Hepatocyte (in vitro differentiated cells): ENCODE measurements at regions not wholly inside any gene's neighbourhood (a gene's known extent, or its start where the extent isn't known, plus 50 kb on each side); places are given as distances from the start of the nearest gene placed in this dataset.

Source experiments
- DNase-seq: peaks from one replicate; pipeline ENCODE4 v3.0.0-alpha.2; 2016; ENCODE audit warnings: low spot score
- H2AFZ ChIP-seq: fragments of 200-600 bp; sonication (generic); 2 replicates; pipeline ENCODE4 v1.6.0; 2016; ENCODE audit warnings: antibody characterized with exemption, mild to moderate bottlenecking
- H3K27ac ChIP-seq: fragments of 200-600 bp; sonication (generic); 2 replicates; pipeline ENCODE4 v1.5.1; 2016; ENCODE audit warnings: mild to moderate bottlenecking
- H3K27me3 ChIP-seq: fragments of 200-600 bp; sonication (generic); 2 replicates; pipeline ENCODE4 v1.6.1; 2016
- H3K36me3 ChIP-seq: fragments of 200-600 bp; sonication (generic); replicated peaks from 2 replicates; pipeline ENCODE4 v1.5.1; 2016; ENCODE audit warnings: low read depth; ENCODE audit not compliant: insufficient read depth
- H3K4me1 ChIP-seq: fragments of 200-600 bp; sonication (generic); 2 replicates; pipeline ENCODE4 v1.5.1; 2016; ENCODE audit warnings: mild to moderate bottlenecking, moderate library complexity; ENCODE audit not compliant: insufficient read depth
- H3K4me2 ChIP-seq: fragments of 200-600 bp; sonication (generic); 2 replicates; pipeline ENCODE4 v1.6.0; 2016
- H3K4me3 ChIP-seq: fragments of 200-600 bp; sonication (generic); 2 replicates; pipeline ENCODE4 v1.5.1; 2016; ENCODE audit warnings: mild to moderate bottlenecking
- H3K79me2 ChIP-seq: fragments of 200-600 bp; sonication (generic); 2 replicates; pipeline ENCODE4 v1.6.0; 2017; ENCODE audit warnings: mild to moderate bottlenecking
- H3K9me2 ChIP-seq: fragments of 200-600 bp; sonication (generic); replicated peaks from 2 replicates; pipeline ENCODE4 v1.6.0; 2017; ENCODE audit warnings: mild to moderate bottlenecking; ENCODE audit not compliant: insufficient read depth
- H3K9me3 ChIP-seq: fragments of 200-600 bp; sonication (generic); 2 replicates; pipeline ENCODE4 v1.5.1; 2016; ENCODE audit warnings: low read depth, mild to moderate bottlenecking
- H4K20me1 ChIP-seq: fragments of 200-600 bp; sonication (generic); 2 replicates; pipeline ENCODE4 v1.6.0; 2016; ENCODE audit warnings: mild to moderate bottlenecking; ENCODE audit not compliant: insufficient read depth, poor library complexity, severe bottlenecking
- CTCF ChIP-seq: fragments of 200-600 bp; sonication (generic); IDR thresholded peaks from 2 replicates; pipeline ENCODE4 v1.5.1; 2016; ENCODE audit warnings: antibody characterized with exemption, mild to moderate bottlenecking; ENCODE audit not compliant: poor library complexity
- EZH2 ChIP-seq: fragments of 200-600 bp; sonication (generic); IDR thresholded peaks from 2 replicates; pipeline ENCODE4 v1.6.1; 2016; ENCODE audit warnings: antibody characterized with exemption, mild to moderate bottlenecking, borderline replicate concordance
- EZH2phosphoT487 ChIP-seq: fragments of 200-600 bp; sonication (generic); IDR thresholded peaks from one replicate; pipeline ENCODE4 v1.6.1; 2018; ENCODE audit warnings: antibody characterized with exemption, mild to moderate bottlenecking, low read depth, moderate library complexity; ENCODE audit not compliant: unreplicated experiment, severe bottlenecking
- WGBS: methylation state at CpG from one replicate; pipeline ENCODE4 v1.1.6; 2016; ENCODE audit warnings: low lambda C conversion rate; ENCODE audit errors: missing lambda C conversion rate; 5-methylcytosine and 5-hydroxymethylcytosine counted together

DNA sequence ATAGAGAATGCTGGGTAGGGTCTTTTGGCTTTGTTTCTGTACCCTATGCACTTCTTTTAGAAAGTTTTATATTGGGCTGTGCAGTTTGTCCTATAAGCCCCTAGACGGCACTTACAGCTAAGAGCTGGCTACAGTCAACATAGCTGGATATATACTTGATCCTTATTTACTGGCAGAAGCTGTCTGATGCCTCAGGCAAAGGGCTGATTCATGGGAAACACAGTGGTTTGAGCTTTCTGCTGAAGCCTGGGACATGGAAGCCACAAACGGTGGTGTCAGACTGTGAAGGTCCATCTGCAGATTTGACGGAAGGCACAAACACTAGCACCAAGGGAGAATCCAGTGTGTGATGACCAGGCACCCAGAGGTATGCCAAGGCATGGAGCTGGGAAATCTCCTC lies 608.4 kb downstream of the ANKRD50 start:
- no peak overlapping the region for H3K27ac ChIP-seq
- no peak overlapping the region for H2AFZ ChIP-seq
- WGBS: 84% methylated on average over 3 of the region's 3 CpGs

DNA sequence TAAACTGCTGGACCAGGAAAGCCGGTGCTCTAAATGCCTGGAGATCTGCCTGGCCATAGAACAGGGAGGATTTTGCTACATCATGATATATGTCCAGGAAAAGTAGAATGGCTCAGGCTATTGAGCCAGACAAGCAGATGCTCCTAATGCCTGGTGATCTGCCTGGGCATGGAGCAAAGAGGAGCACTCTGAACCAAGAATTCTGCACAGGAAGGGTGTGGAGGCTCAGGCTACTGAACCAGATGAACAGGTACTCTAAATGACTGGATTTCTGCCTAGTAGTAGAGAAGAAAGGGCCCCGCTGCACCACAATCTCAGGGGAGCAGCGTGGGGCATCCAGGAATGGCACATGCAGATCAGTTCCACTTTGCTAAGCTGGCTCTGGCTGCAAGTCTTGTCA lies 607.9 kb downstream of the ANKRD50 start:
- Histone ChIP-seq H3K4me3 (no peak overlapping the region), H3K27ac (no peak overlapping the region), H3K9me2 (no peaks in the 10 kb centered on the region), H2AFZ (no peak overlapping the region), H4K20me1 (no peaks in the 10 kb centered on the region), H3K4me1 (no peaks in the 10 kb centered on the region), H3K27me3 (no peaks in the 10 kb centered on the region), H3K79me2 (no peaks in the 10 kb centered on the region), H3K4me2 (no peak overlapping the region), H3K36me3 (no peaks in the 10 kb centered on the region), H3K9me3 (no peaks in the 10 kb centered on the region)
- WGBS: 95% methylated on average over 3 of the region's 3 CpGs
- TF ChIP-seq CTCF: no peak
- no peak for TF ChIP-seq EZH2phosphoT487
- no peak for TF ChIP-seq EZH2
- DNase-seq: no peak

More for the DNA sequence above, 608.4 kb downstream of the ANKRD50 start:
- DNase-seq: no peak
- Histone ChIP-seq H3K9me3 (no peaks in the 10 kb centered on the region), H4K20me1 (no peaks in the 10 kb centered on the region), H3K79me2 (no peaks in the 10 kb centered on the region), H3K4me3 (no peak overlapping the region), H3K36me3 (no peaks in the 10 kb centered on the region), H3K4me2 (no peak overlapping the region), H3K9me2 (no peaks in the 10 kb centered on the region), H3K4me1 (no peaks in the 10 kb centered on the region), H3K27me3 (no peaks in the 10 kb centered on the region)
- TF ChIP-seq EZH2 (no peak), CTCF (no peak), EZH2phosphoT487 (no peak)

- Histone ChIP-seq H2AFZ (no peak overlapping the region), H3K9me3 (no peaks in the 10 kb centered on the region), H3K27me3 (no peaks in the 10 kb centered on the region), H3K9me2 (no peaks in the 10 kb centered on the region), H3K4me1 (no peaks in the 10 kb centered on the region), H3K36me3 (no peaks in the 10 kb centered on the region), H3K4me2 (no peak overlapping the region), H3K4me3 (no peak overlapping the region), H4K20me1 (no peaks in the 10 kb centered on the region), H3K79me2 (no peaks in the 10 kb centered on the region), H3K27ac (no peak overlapping the region)
- WGBS: 88% methylated on average over 2 of the region's 2 CpGs
- TF ChIP-seq EZH2phosphoT487: no peak
- TF ChIP-seq EZH2: no peak
- no peak for TF ChIP-seq CTCF
- DNase-seq: no peak
These were observed 607.3 kb downstream of the ANKRD50 start for GRCh38 chr4:124105212-124105611.

- peak overlapping the region; percentile 8 for H2AFZ ChIP-seq
- TF ChIP-seq CTCF (no peak), EZH2phosphoT487 (no peak), EZH2 (no peak)
- no peaks in the 10 kb centered on the region for H3K4me1 ChIP-seq
- H3K9me2 ChIP-seq: no peaks in the 10 kb centered on the region
- H3K27me3 ChIP-seq: no peaks in the 10 kb centered on the region
- no peak for DNase-seq
- WGBS: 62% methylated on average over 2 of the region's 2 CpGs
- no peaks in the 10 kb centered on the region for H3K36me3 ChIP-seq
- no peak overlapping the region for H3K4me2 ChIP-seq
- no peaks in the 10 kb centered on the region for H4K20me1 ChIP-seq
- no peaks in the 10 kb centered on the region for H3K9me3 ChIP-seq
- H3K4me3 ChIP-seq: no peak overlapping the region
- no peak overlapping the region for H3K27ac ChIP-seq
- no peaks in the 10 kb centered on the region for H3K79me2 ChIP-seq
These were observed 601.1 kb downstream of the ANKRD50 start for GRCh38 chr4:124111411-124111810.
